Activated naive CD8-positive, alpha-beta T cell (primary cell): ENCODE measurements at regions not wholly inside any gene's neighbourhood (a gene's known extent, or its start where the extent isn't known, plus 50 kb on each side); places are given as distances from the start of the nearest gene placed in this dataset.

Experiments used
- H3K27ac Mint-ChIP-seq: one replicate; pipeline ENCODE4 v1.8.0; 2021; ENCODE audit warnings: mixed read lengths
- H3K27me3 Mint-ChIP-seq: one replicate; pipeline ENCODE4 v1.8.0; 2021; ENCODE audit warnings: mixed read lengths
- H3K36me3 Mint-ChIP-seq: one replicate; pipeline ENCODE4 v1.8.0; 2021; ENCODE audit warnings: mixed read lengths
- H3K4me1 Mint-ChIP-seq: one replicate; pipeline ENCODE4 v1.8.0; 2021; ENCODE audit warnings: low read depth, mixed read lengths
- H3K4me3 Mint-ChIP-seq: one replicate; pipeline ENCODE4 v1.8.0; 2021; ENCODE audit warnings: mild to moderate bottlenecking, mixed read lengths
- H3K9me3 Mint-ChIP-seq: one replicate; pipeline ENCODE4 v1.8.0; 2021; ENCODE audit warnings: low read depth, mixed read lengths

GRCh38 chr6:43992783-43993644 is 134.2 kb downstream of the MRPL14 start:
- H3K9me3 Mint-ChIP-seq, result no peaks in the 10 kb centered on the region
- H3K27ac Mint-ChIP-seq, result no peak overlapping the region
- no peaks in the 10 kb centered on the region for H3K27me3 Mint-ChIP-seq
- H3K4me1 Mint-ChIP-seq, result no peaks in the 10 kb centered on the region
- no peaks in the 10 kb centered on the region for H3K36me3 Mint-ChIP-seq
- no peak overlapping the region for H3K4me3 Mint-ChIP-seq

GRCh38 chr6:43992126-43992663 is 135.1 kb downstream of the MRPL14 start:
- H3K4me1 Mint-ChIP-seq, result no peaks in the 10 kb centered on the region
- no peaks in the 10 kb centered on the region for H3K27me3 Mint-ChIP-seq
- H3K4me3 Mint-ChIP-seq, result no peak overlapping the region
- H3K27ac Mint-ChIP-seq, result no peak overlapping the region
- no peaks in the 10 kb centered on the region for H3K36me3 Mint-ChIP-seq
- no peaks in the 10 kb centered on the region for H3K9me3 Mint-ChIP-seq

- Mint-ChIP-seq H3K4me3 (no peak overlapping the region), H3K36me3 (no peaks in the 10 kb centered on the region), H3K9me3 (no peaks in the 10 kb centered on the region), H3K4me1 (no peaks in the 10 kb centered on the region), H3K27ac (no peak overlapping the region), H3K27me3 (no peaks in the 10 kb centered on the region)
Observed at GRCh38 chr6:43990627-43991619, 136.3 kb downstream of the MRPL14 start.

DNA sequence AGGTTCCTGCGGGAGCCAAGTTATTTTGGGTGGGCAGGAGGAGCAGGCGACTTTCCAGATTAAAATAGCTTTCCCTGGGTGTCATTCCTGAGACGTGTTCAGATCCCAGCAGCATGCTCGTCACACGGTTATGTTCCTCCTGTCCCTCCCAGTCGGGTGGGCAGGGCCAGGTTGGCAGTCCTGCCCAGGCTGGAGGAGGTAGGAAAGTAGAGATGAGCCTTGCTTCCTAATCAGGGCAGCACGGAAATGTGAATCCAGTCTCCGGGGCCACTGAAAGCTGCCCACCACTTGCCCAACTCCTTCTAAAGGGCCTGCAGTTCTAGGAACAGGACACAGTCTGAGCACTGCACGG is 137.0 kb downstream of the MRPL14 start:
- Mint-ChIP-seq H3K9me3 (no peaks in the 10 kb centered on the region), H3K4me1 (no peaks in the 10 kb centered on the region), H3K4me3 (no peak overlapping the region), H3K36me3 (no peaks in the 10 kb centered on the region), H3K27ac (no peak overlapping the region), H3K27me3 (no peaks in the 10 kb centered on the region)

DNA sequence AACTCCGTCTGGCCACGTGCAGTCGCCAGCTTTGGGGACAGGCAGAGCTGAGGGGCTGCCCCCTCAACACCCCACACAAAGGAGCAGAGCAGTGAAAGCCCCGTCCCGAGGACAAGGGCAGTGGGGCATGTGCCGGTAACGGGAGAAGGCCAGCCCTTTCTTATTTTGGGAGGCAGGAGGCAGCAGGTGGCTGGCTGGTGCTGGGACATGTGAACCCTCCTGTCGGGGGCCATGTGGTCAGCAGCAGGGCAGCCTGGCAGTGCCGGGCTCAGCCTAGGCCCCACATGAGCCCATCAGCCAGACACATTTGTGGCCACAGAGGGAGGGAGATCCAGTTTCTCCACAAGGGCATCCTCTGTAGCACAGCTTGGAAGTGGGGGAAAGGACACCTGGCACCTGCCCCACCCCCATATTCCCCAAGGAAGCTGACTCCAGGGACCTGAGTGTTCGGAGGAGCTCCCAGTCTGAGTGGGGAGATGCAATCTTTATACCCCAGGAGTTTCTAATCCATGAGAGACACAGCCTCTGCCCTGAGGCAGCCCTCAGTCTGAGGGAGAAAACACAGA is 137.6 kb downstream of the MRPL14 start:
- Mint-ChIP-seq H3K27me3 (no peaks in the 10 kb centered on the region), H3K36me3 (no peaks in the 10 kb centered on the region), H3K4me3 (no peak overlapping the region), H3K9me3 (no peaks in the 10 kb centered on the region), H3K27ac (peak overlapping the region; percentile 30), H3K4me1 (no peaks in the 10 kb centered on the region)

DNA sequence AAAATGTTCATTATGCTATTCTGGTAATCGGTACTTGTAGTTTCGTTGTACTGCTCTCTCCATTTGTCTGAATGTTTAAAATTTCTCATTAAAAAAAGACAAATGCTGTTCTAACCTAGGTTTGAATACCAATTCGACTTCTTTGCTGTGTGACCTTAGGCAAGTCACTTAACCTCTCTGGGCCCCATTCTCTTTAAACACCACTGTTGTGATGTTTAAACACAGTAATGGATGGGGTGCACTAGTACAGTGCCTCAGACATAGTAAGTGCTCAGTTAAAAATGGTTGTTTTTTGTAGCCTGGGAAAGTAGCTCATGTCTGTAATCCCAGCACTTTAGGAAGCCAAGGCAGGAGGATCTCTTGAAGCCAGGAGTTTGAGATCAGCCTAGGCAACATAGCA is 138.5 kb downstream of the MRPL14 start:
- H3K9me3 Mint-ChIP-seq, result no peaks in the 10 kb centered on the region
- no peaks in the 10 kb centered on the region for H3K4me1 Mint-ChIP-seq
- H3K4me3 Mint-ChIP-seq, result no peak overlapping the region
- no peaks in the 10 kb centered on the region for H3K27me3 Mint-ChIP-seq
- no peak overlapping the region for H3K27ac Mint-ChIP-seq
- H3K36me3 Mint-ChIP-seq, result no peaks in the 10 kb centered on the region

GRCh38 chr6:43987838-43988439 is 139.3 kb downstream of the MRPL14 start:
- Mint-ChIP-seq H3K4me1 (no peaks in the 10 kb centered on the region), H3K9me3 (no peaks in the 10 kb centered on the region), H3K4me3 (no peak overlapping the region), H3K27me3 (no peaks in the 10 kb centered on the region), H3K36me3 (no peaks in the 10 kb centered on the region), H3K27ac (no peak overlapping the region)

- Mint-ChIP-seq H3K9me3 (no peaks in the 10 kb centered on the region), H3K27ac (no peak overlapping the region), H3K4me1 (no peaks in the 10 kb centered on the region), H3K36me3 (no peaks in the 10 kb centered on the region), H3K27me3 (no peaks in the 10 kb centered on the region), H3K4me3 (no peak overlapping the region)
Observed at GRCh38 chr6:43986177-43986825, 141.0 kb downstream of the MRPL14 start.

GRCh38 chr6:43985329-43985728 is 141.9 kb downstream of the MRPL14 start:
- H3K4me3 Mint-ChIP-seq, result no peak overlapping the region

DNA sequence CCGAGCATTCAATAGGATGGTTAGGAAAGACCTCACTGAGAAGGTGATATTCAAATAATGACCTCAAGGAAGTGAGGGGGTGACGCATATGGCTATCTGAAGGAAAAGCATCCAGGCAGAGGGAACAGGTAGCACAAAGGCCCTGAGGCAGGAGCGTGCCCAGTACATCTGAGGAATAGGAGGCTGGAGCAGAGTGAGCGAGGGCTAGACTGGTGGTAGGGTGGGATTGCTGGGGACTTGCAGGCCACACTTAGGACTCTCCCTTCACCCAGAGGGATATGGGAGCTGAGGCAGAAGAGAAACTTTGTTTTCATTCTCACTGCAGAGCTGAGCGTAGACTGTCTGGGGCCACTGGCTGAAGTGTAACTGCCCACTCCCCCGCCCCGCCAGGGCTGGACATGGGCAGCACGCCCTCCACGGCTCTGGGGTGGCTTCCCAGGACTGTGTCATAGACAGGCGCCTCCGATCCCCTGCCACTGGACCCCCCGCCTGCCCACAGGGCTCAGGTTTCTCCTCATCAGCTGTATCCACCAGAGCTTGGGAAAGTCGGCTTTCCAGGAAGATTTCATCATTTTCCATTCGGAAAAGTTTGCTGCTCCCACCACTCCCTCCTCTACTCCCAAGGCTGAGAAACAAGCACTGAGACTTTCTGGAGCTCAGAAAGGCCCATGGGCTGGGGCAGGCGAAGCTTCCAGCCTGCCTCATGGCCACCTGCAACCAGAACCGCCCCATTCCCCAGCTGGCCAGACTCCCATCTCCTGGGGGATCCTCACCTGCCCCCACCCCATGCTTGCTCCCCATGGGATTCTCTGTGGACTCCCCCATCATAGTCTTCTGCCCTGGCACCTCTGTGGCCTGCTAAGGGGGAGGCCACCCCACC is 142.6 kb downstream of the MRPL14 start:
- H3K4me3 Mint-ChIP-seq, result no peak overlapping the region
- H3K9me3 Mint-ChIP-seq, result no peaks in the 10 kb centered on the region
- H3K4me1 Mint-ChIP-seq, result no peaks in the 10 kb centered on the region
- H3K27ac Mint-ChIP-seq, result no peak overlapping the region
- no peaks in the 10 kb centered on the region for H3K27me3 Mint-ChIP-seq
- H3K36me3 Mint-ChIP-seq, result no peaks in the 10 kb centered on the region

More at GRCh38 chr6:43985329-43985728, 141.9 kb downstream of the MRPL14 start:
- Mint-ChIP-seq H3K9me3 (no peaks in the 10 kb centered on the region), H3K27me3 (no peaks in the 10 kb centered on the region), H3K4me1 (no peaks in the 10 kb centered on the region), H3K27ac (no peak overlapping the region), H3K36me3 (no peaks in the 10 kb centered on the region)

- no peak overlapping the region for H3K27ac Mint-ChIP-seq
- H3K4me3 Mint-ChIP-seq, result no peak overlapping the region
- H3K4me1 Mint-ChIP-seq, result no peaks in the 10 kb centered on the region
- no peaks in the 10 kb centered on the region for H3K27me3 Mint-ChIP-seq
- H3K36me3 Mint-ChIP-seq, result no peaks in the 10 kb centered on the region
- H3K9me3 Mint-ChIP-seq, result no peaks in the 10 kb centered on the region
Observed at GRCh38 chr6:43983632-43984031, 143.6 kb downstream of the MRPL14 start.

DNA sequence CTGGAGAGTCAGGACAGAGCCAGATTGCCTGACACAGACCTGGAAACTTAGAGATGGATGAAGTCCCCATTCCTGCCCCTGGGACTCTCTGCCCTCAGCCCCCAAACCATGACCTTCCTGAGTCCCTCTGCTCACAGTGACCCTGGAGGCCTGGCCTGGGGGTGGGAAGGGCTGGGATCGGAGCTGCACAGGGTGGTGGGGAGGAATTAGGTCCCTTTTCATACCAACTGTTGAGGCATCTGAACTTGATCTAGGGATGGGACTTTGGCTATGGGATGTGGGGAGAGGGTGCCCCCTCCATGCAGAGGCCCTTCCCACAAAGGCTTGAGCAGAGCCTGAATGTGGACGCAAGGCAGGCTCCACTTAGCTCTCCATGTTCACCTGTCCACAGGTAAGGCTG is 144.1 kb downstream of the MRPL14 start:
- no peak overlapping the region for H3K27ac Mint-ChIP-seq
- no peaks in the 10 kb centered on the region for H3K36me3 Mint-ChIP-seq
- no peaks in the 10 kb centered on the region for H3K4me1 Mint-ChIP-seq
- H3K27me3 Mint-ChIP-seq, result no peaks in the 10 kb centered on the region
- no peak overlapping the region for H3K4me3 Mint-ChIP-seq
- no peaks in the 10 kb centered on the region for H3K9me3 Mint-ChIP-seq

GRCh38 chr6:43982084-43982625 is 145.1 kb downstream of the MRPL14 start:
- H3K27me3 Mint-ChIP-seq, result peaks cover under 1% of the 10 kb centered on the region

More at GRCh38 chr6:43982084-43982625, 145.1 kb downstream of the MRPL14 start:
- Mint-ChIP-seq H3K9me3 (no peaks in the 10 kb centered on the region), H3K4me1 (no peaks in the 10 kb centered on the region), H3K4me3 (no peak overlapping the region), H3K27ac (no peak overlapping the region), H3K36me3 (no peaks in the 10 kb centered on the region)
